GM12875 (cell line): ENCODE measurements at regions not wholly inside any gene's neighbourhood (a gene's known extent, or its start where the extent isn't known, plus 50 kb on each side); places are given as distances from the start of the nearest gene placed in this dataset.

ENCODE experiments used
- H3K4me3 ChIP-seq: one replicate; pipeline ENCODE4 v1.5.1; 2011; ENCODE audit warnings: low read depth, low read length, control low read depth
- TF ChIP-seq, protein P1 (sequence below): IDR thresholded peaks from 2 replicates; pipeline ENCODE4 v1.5.1; 2011; ENCODE audit warnings: low read depth, mild to moderate bottlenecking, control low read depth, inconsistent platforms, low read length, moderate library complexity, borderline replicate concordance; ENCODE audit not compliant: insufficient read depth

DNA sequence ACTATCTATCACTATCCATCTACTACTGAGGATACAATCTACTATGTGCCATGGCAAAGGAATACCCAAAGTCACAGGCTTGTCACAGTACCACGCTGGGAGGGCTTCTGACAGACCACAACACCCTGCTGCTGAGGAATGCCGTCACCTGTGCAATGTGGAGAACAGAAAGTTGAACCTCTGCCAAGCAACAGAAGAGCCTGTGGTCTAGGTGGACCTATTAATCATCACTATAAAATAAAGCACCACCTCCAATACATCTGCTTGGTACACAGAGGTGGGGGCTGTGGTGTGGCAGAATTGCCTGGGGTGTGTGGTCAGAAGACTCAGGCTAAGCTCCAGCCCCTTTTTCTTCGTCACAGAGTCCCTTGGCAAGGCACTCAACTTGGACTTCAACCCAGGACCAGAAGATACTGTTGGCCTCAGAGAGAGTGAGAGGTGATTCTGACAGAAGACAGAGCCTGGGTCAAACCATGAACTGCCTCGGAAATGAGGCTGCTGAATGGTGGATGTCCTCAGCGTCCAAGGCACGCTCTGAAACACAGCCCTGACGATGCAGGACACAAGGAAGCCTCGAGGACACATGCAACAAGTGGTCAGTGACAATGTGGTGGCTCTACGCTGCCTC, 189.4 kb upstream of the CHRNA7 start:
- no peak overlapping the region for H3K4me3 ChIP-seq
- TF ChIP-seq, protein P1, sequence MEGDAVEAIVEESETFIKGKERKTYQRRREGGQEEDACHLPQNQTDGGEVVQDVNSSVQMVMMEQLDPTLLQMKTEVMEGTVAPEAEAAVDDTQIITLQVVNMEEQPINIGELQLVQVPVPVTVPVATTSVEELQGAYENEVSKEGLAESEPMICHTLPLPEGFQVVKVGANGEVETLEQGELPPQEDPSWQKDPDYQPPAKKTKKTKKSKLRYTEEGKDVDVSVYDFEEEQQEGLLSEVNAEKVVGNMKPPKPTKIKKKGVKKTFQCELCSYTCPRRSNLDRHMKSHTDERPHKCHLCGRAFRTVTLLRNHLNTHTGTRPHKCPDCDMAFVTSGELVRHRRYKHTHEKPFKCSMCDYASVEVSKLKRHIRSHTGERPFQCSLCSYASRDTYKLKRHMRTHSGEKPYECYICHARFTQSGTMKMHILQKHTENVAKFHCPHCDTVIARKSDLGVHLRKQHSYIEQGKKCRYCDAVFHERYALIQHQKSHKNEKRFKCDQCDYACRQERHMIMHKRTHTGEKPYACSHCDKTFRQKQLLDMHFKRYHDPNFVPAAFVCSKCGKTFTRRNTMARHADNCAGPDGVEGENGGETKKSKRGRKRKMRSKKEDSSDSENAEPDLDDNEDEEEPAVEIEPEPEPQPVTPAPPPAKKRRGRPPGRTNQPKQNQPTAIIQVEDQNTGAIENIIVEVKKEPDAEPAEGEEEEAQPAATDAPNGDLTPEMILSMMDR = no peak

GRCh38 chr15:31842532-31843195, 187.7 kb upstream of the CHRNA7 start:
- TF ChIP-seq, protein P1 = no peak
- H3K4me3 ChIP-seq = no peak overlapping the region

GRCh38 chr15:31843426-31844055, 186.8 kb upstream of the CHRNA7 start:
- TF ChIP-seq, protein P1 = no peak
- no peak overlapping the region for H3K4me3 ChIP-seq

DNA sequence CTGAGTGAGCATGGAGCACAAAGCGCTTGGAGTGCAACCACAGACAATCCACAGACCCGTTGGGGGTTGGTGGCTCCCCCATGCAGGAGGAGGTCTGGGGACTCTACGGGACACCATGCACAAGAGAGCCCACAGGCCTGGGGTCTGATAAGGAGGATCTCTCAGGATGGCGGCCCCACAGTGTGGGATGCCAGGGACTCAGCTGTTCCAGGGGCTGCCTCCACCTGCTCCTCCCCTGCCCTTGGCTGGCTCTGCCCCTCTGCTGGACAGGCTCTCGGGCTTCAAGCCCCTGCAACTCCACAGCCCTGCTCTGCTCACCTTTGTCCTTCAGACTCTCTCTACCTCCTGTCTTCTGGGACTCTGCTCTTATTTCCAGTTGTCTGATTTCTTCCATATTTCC, 184.5 kb upstream of the CHRNA7 start:
- TF ChIP-seq, protein P1 = no peak
- no peak overlapping the region for H3K4me3 ChIP-seq

DNA sequence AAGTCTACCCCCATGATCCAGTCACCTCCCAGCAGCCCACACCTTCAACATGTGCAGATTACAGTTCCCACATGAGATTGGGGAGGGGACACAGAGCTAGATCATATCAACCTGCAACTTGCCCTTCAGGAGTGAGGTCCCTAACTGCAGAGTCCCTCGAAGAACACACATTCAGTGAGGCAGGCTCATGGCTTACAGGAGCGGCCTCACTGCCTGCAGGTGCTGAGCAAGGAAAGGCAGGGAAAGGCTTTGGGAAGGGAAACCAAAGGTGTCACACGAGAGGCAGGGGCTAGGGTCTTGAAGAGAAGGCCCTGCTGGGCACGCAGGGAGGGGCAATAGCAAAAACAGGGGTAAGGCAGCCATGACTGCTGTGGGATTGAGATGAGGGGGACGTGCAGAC, 182.4 kb upstream of the CHRNA7 start:
- H3K4me3 ChIP-seq = no peak overlapping the region
- TF ChIP-seq, protein P1 = no peak

DNA sequence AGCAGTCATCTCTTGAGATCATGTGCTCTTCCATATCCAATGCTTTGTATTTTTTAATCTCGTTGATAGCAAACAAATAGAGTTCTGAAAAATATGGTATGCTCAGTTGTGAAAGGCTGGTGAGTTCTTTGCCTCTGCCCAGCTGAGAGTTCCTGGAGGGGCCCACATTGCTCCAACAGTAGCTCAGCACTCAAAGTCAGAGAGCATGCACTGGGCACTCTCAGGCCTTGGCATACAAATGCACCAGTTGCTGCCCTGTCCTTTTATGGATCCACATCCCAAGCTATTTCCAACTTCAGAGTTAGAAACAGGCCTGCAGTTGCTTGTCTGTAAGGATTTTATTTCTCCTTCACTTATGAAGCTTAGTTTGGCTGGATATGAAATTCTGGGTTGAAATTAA, 181.7 kb upstream of the CHRNA7 start:
- no peak overlapping the region for H3K4me3 ChIP-seq
- TF ChIP-seq, protein P1 = no peak
